Natural killer cell (primary cell): ENCODE measurements at regions not wholly inside any gene's neighbourhood (a gene's known extent, or its start where the extent isn't known, plus 50 kb on each side); places are given as distances from the start of the nearest gene placed in this dataset.

Experiments used
- ATAC-seq, 3 donors: fragments of 150-1000 bp in 2 of 3; fragments of 200-7000 bp in 1 of 3; cut with Tn5 transposase; 1 replicate in 1 of 3; 2 replicates in 2 of 3; pipeline ENCODE4 v1.10.0; 2021; ENCODE audit warnings: mild to moderate bottlenecking in 2 of 3, moderate library complexity in 2 of 3
- DNase-seq, 2 donors: peaks; one replicate each; pipeline versions ENCODE4 v3.0.0 to v3.0.0-alpha.2; 2013 to 2021; ENCODE audit warnings: mixed read lengths in 1 of 2
- H3K27ac ChIP-seq: one replicate; pipeline ENCODE4 v1.5.1; 2013; ENCODE audit warnings: mild to moderate bottlenecking, low read length
- H3K27me3 ChIP-seq: one replicate; pipeline ENCODE4 v1.6.1; 2013; ENCODE audit warnings: low read length; ENCODE audit not compliant: control insufficient read depth, insufficient read depth
- H3K36me3 ChIP-seq: one replicate; pipeline ENCODE4 v1.6.1; 2013; ENCODE audit warnings: low read length; ENCODE audit not compliant: control insufficient read depth, insufficient read depth
- H3K4me1 ChIP-seq: one replicate; pipeline ENCODE4 v1.6.1; 2013; ENCODE audit warnings: low read length; ENCODE audit not compliant: control insufficient read depth, insufficient read depth
- H3K4me3 ChIP-seq: one replicate; pipeline ENCODE4 v1.5.1; 2013; ENCODE audit warnings: low read length
- H3K9me3 ChIP-seq: one replicate; pipeline ENCODE4 v1.6.1; 2013; ENCODE audit warnings: low read length; ENCODE audit not compliant: control insufficient read depth, insufficient read depth
- H3K27ac Mint-ChIP-seq, 2 donors: one replicate each; pipeline ENCODE4 v1.8.0; 2022; ENCODE audit warnings: mild to moderate bottlenecking in 2 of 2, mixed read lengths in 2 of 2, moderate library complexity in 1 of 2
- H3K27me3 Mint-ChIP-seq, 2 donors: one replicate each; pipeline ENCODE4 v1.8.0; 2022; ENCODE audit warnings: low read depth in 2 of 2, mixed read lengths in 2 of 2
- H3K36me3 Mint-ChIP-seq: one replicate; pipeline ENCODE4 v1.8.0; 2022; ENCODE audit warnings: mixed read lengths
- H3K4me1 Mint-ChIP-seq, 2 donors: one replicate each; pipeline ENCODE4 v1.8.0; 2022; ENCODE audit warnings: mixed read lengths in 2 of 2
- H3K4me3 Mint-ChIP-seq: one replicate; pipeline ENCODE4 v1.8.0; 2022; ENCODE audit warnings: mild to moderate bottlenecking, moderate library complexity, mixed read lengths
- H3K9me3 Mint-ChIP-seq, 2 donors: one replicate each; pipeline ENCODE4 v1.8.0; 2022; ENCODE audit warnings: mixed read lengths in 2 of 2
- CTCF ChIP-seq: fragments of 200-600 bp; IDR thresholded peaks from one replicate; pipeline ENCODE4 v1.8.0; 2022; ENCODE audit warnings: antibody characterized with exemption
- WGBS: methylation state at CpG from one replicate; pipeline ENCODE4 v1.1.7; 2013; ENCODE audit warnings: missing lambda C conversion rate; ENCODE audit not compliant: insufficient coverage; 5-methylcytosine and 5-hydroxymethylcytosine counted together
- intact Hi-C: fragments of 100-400 bp; cut with micrococcal nuclease; formaldehyde crosslinking; loops from one replicate; pipeline ENCODE4 v1.14.2; 2022

DNA sequence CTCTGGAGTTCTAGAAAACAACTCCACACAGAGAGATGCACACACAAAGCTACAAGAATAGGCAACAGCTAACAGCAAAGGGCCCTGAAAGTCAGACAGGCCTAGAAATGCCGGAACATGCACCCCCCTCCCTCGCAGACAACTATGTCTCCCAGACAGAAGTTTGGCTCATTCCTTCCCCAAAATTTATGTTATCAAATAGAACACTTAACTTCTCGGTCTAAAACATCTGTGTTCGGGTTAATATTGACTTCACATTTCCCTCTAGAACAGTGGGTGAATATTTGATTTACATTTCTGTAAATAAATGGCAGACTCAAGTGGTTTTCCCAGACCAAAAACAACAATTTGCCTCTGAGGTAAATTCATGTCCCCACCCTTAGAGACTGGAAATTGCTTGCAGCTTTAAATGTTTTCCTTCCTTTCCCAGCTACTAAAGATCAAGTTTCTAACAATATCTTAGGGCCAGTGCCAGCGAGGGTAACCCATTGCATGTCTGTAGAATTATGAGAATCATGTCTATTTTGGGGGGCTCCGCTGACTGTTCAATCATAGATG lies 92.5 kb upstream of the INHBA start:
- H3K36me3 Mint-ChIP-seq: no peaks in the 10 kb centered on the region
- TF ChIP-seq CTCF: no peak
- 74% methylated on average over 5 of the region's 6 CpGs for WGBS
- no peak overlapping the region for H3K27ac Mint-ChIP-seq
- no peaks in the 10 kb centered on the region for H3K27me3 Mint-ChIP-seq
- H3K36me3 ChIP-seq: no peaks in the 10 kb centered on the region
- no peaks in the 10 kb centered on the region for H3K4me1 Mint-ChIP-seq
- intact Hi-C loops: no loop called here
- no peaks in the 10 kb centered on the region for H3K9me3 ChIP-seq
- no peaks in the 10 kb centered on the region for H3K4me1 ChIP-seq
- ATAC-seq (no peak), DNase-seq (no peak)
- H3K4me3 Mint-ChIP-seq: no peak overlapping the region
- H3K27me3 ChIP-seq: no peaks in the 10 kb centered on the region
- no peak overlapping the region for H3K27ac ChIP-seq
- no peak overlapping the region for H3K4me3 ChIP-seq
- H3K9me3 Mint-ChIP-seq: no peaks in the 10 kb centered on the region

- Mint-ChIP-seq H3K4me1 (no peaks in the 10 kb centered on the region), H3K9me3 (no peaks in the 10 kb centered on the region), H3K36me3 (no peaks in the 10 kb centered on the region), H3K27ac (no peak overlapping the region), H3K4me3 (no peak overlapping the region), H3K27me3 (no peaks in the 10 kb centered on the region)
- Histone ChIP-seq H3K27me3 (no peaks in the 10 kb centered on the region), H3K36me3 (no peaks in the 10 kb centered on the region), H3K9me3 (no peaks in the 10 kb centered on the region), H3K4me3 (no peak overlapping the region), H3K27ac (no peak overlapping the region), H3K4me1 (no peaks in the 10 kb centered on the region)
- ATAC-seq: no peak
- intact Hi-C loops: no loop called here
- no peak for DNase-seq
- TF ChIP-seq CTCF: no peak
Observed at GRCh38 chr7:41793556-41793955, 90.7 kb upstream of the INHBA start.

DNA sequence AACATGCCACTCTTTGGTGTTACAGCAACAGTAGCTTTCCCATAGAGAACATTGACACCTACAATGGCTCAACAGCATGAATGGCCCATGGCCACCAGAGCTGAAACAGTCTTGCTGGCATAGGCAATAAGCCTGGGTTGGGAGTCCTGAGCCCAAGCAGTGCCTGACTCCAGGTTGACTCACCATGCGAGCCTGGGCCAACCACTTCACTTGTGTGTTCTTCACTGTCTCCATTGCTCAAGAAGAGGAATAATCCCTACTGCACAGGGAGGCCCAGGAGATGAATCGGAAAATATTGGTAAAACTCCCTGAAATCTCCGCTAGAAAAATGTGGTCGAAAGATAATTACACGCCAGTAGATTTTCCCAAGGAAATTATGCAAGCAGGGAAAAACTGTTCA lies 89.2 kb upstream of the INHBA start:
- no peak overlapping the region for H3K27ac Mint-ChIP-seq
- intact Hi-C loops: no loop called here
- H3K27ac ChIP-seq: no peak overlapping the region
- no peaks in the 10 kb centered on the region for H3K27me3 Mint-ChIP-seq
- no peaks in the 10 kb centered on the region for H3K27me3 ChIP-seq
- no peaks in the 10 kb centered on the region for H3K36me3 ChIP-seq
- no peaks in the 10 kb centered on the region for H3K4me1 ChIP-seq
- no peaks in the 10 kb centered on the region for H3K9me3 Mint-ChIP-seq
- H3K4me1 Mint-ChIP-seq: no peaks in the 10 kb centered on the region
- no peak overlapping the region for H3K4me3 ChIP-seq
- H3K4me3 Mint-ChIP-seq: no peak overlapping the region
- no peak for ATAC-seq
- no peaks in the 10 kb centered on the region for H3K36me3 Mint-ChIP-seq
- no peak for TF ChIP-seq CTCF
- 92% methylated on average over 5 of the region's 5 CpGs for WGBS
- DNase-seq: no peak
- no peaks in the 10 kb centered on the region for H3K9me3 ChIP-seq

- Histone ChIP-seq H3K27me3 (no peaks in the 10 kb centered on the region), H3K27ac (no peak overlapping the region), H3K36me3 (no peaks in the 10 kb centered on the region), H3K4me3 (no peak overlapping the region), H3K4me1 (no peaks in the 10 kb centered on the region), H3K9me3 (no peaks in the 10 kb centered on the region)
- H3K27ac Mint-ChIP-seq: no peak overlapping the region
- no peak for ATAC-seq
- H3K27me3 Mint-ChIP-seq: no peaks in the 10 kb centered on the region
- no peak for DNase-seq
- WGBS: 100% methylated on average over 1 of the region's 3 CpGs
- intact Hi-C loops: no loop called here
- H3K4me3 Mint-ChIP-seq: no peak overlapping the region
- no peak for TF ChIP-seq CTCF
- no peaks in the 10 kb centered on the region for H3K36me3 Mint-ChIP-seq
- no peaks in the 10 kb centered on the region for H3K9me3 Mint-ChIP-seq
- no peaks in the 10 kb centered on the region for H3K4me1 Mint-ChIP-seq
Observed at GRCh38 chr7:41788556-41788955, 85.7 kb upstream of the INHBA start.
